NCI-H1092 treated with DMSO at 0.1 percent for 48 hours (cell line): ENCODE measurements at regions not wholly inside any gene's neighbourhood (a gene's known extent, or its start where the extent isn't known, plus 50 kb on each side); places are given as distances from the start of the nearest gene placed in this dataset.

Experiments
- DNase-seq: peaks from one replicate; lab custom pipeline; 2025; lab: John Stamatoyannopoulos, UW

DNA sequence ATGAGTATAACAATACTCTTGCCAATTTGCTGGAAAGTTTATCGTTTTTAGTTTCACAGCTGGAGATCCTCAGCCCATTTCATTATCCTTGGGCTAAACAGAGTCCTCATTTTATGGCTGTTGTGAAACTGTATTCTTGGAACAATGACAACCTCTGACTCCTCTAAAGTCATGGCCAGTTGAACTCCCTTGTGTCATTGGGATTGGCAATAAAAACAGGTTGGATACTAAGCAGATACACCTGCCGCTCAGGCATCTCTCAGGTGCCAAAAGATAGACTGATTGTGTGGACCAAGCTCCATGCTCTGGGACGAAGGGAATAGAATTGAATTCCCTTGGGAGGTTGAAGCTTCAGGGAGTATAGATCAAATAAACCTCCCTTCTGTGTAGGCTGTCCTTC is 182.2 kb downstream of the WDR11 start:
- no peak for DNase-seq

DNA sequence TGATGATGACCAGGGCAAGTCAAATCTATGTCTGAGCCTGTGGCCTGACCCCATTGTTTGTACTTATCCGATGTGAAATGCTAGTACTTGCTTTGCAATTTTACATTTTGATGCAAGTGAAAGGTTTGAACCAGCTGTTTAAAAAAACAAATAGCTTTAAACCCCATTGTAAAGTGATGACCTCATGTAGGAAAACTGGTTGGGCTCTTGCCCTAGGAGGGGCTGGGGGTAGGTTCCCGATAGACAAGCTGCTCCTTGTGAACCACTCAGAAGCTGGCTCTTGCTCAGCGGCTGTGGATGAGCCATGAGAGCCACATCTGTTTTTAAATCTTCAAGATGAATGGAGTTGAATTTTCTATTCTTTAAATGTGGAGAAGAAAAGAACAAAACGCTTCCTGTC is 185.3 kb downstream of the WDR11 start:
- DNase-seq: no peak

DNA sequence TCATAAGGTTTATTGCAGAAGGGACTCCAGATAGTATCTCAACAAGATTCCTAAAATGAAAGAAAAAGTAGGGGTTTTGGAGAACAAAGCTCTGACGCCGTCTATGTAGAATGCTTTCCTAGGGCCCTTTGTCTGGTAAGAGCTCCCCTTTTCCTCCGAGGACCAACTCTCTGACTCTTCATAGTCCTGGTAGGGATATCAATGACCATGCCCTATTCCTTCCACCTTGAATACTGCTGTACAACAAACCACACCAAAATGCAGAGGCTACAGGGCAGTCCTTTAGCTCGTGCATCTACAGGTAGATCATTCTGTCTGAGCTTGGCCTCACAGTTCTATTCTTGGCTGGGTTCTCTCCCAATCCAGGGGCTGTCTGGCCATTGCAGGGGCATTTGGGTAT is 190.3 kb downstream of the WDR11 start:
- no peak for DNase-seq

DNA sequence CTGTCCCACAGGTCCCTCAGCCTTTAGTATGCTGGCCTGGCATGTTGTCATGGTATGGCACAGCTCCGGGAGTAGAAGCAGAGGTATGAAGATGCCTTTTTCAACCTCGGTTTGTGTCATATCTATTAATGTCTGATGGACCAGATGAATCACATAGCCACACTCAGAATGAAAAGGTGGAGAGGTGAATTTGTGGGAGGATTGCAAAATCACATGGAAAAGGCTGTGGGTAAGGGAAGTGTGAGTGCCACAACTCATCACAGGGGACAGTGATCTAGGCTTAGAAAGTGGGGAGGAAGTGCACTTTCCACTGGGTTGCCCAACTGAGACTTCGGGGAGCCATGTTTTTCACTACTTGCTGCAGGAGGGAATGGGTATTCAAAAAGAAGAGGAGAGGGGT is 190.7 kb downstream of the WDR11 start:
- no peak for DNase-seq

DNA sequence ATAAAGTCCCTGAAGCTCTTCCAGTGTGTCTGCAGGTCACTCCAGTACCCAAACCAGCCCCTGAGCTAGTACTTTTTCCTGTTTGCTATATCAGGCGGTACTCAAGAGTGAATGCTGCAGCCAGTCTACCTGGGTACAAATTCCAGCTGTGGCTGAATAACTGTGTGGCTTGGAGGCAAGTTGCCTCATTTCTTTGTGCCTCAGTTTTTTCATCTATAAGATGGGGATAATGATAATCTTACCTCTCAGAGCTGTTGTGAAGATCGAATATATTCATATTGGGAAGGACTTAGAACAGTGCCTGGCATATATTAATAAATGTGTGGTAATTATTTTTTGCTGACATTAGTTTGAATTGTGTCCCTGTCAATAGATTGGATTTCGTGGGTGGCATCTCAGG is 191.2 kb downstream of the WDR11 start:
- no peak for DNase-seq

DNA sequence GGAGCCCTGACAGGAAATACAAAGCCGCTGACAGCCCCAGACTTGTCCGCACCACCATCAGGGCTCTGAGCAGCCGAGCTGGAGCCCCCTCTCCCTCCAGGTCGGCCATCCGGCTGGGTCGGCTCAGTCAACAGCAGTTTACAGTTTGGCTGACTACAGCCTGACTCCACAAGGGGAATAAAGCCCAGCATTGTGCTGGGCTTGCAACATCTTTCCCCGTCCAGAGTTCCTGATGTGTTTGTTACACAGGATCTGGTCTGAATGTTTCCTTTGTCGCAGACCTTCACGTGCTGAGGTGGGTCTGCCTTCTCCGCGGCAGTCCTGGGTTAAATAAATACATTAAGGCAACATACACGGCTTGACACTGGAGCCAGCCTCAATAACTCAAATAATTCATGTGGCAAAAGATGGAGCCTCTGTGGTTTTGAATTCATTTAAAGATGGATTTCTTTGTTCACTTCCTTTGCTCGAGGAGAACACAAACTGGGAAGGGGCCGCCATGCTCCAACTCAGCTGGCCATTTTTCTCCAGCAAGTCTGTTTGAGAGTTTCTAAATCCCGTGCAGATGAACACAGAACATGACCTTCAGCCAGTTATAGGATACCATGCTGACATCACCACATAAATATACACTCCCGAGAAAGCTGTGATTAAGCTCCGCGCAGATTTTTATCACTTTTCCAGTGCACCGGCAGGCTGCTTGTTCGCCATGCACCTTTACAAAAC is 192.1 kb downstream of the WDR11 start:
- DNase-seq: no peak

DNA sequence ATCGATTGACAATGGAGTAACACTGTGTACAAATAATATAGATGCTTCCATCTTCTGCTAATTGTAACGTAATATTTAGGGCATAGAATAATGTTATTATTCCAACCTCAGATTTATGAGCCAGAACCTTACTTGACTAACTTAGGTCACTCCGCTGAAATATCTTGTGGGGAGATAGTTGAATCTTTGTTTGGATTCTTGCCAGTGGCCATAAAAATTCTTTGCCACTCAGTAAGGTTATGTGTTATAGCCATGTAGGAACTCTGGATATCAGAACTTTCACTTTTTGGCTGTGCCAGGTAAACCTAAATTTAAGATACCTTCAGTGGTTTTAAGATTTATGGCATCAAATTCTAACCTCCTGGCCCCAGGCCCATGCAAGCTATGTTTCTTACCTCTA is 197.6 kb downstream of the WDR11 start:
- DNase-seq: no peak

DNA sequence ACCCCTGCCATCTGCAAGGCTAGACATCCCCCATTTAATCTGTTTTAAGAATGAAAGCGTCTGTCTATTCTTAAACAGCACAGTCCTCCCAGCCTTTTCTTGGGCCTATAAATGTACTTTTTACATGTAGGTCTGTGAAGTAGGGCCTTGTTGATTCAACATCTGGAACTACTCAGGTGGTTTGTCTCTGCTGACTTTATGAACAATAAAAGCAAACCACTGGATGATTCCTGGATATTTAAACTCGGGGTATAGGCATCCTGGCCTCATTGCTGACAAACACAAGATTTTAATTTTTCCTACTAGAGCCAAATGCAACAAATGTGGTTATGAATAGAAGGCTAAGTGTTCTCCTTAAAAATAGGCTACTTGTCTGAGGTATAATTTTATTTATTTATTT is 198.3 kb downstream of the WDR11 start:
- no peak for DNase-seq

DNA sequence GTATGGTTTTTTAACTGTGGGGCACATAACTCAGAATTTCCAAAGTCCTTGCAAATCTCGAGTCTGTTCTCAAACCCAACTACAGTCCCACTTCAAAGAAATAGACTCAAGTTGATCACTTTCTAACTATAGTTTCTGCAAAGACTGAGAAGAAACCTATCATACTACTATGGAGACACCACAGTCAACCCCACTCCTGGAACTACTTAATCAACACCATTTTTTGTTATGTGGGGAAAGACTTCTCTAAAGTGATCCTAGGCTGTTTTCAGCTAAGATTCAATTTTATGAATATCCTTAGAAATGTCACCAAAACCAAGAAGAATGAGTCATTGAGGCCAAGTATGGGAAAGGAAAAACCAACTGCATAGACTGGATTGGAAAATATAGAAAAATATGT is 198.8 kb downstream of the WDR11 start:
- DNase-seq: no peak

DNA sequence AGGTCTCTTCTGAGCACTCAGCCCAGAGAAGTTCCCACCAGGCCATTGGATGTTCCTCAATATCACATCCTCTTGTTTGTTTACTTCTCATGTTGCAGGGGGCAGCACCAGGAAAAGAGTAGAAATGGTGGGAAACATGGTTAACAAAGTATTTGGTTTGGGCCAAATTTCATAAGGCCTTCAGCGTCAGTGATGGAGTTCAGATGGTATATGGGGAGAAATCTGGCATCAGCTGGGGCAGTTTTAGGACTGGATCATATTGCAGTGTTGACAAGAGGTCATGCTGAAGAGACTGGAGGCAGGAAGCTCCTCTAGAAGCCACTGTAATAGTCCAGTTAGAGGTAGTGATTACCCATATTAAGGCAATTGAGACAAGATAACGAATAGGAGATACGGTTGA is 200.0 kb downstream of the WDR11 start:
- DNase-seq: no peak

DNA sequence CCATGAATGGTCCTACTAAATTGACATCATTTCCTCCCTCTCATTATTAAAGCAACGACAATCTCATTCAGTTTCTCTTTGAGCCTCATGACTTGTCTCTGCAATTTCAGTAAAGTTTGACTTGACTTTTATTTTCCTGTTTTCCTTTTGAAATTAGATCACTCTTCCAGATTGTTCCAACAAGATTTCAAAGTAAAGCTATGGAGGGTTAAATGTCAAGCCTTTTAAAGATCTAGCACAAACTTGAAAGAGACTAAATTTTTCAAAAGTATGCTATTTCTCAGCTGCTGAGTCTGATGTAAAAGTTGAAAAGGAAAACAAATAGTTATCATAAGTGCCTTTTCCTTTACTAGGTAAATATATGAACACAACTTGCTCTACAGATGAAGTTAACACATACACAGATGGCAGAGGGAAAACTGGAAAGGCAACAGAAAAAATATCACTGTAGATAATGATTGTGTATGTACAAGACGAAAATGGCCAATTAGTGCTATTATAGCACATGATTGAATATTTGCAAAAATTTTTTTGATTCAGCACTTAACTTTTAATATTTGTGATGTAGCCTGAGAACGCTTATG is 200.6 kb downstream of the WDR11 start:
- DNase-seq: no peak

DNA sequence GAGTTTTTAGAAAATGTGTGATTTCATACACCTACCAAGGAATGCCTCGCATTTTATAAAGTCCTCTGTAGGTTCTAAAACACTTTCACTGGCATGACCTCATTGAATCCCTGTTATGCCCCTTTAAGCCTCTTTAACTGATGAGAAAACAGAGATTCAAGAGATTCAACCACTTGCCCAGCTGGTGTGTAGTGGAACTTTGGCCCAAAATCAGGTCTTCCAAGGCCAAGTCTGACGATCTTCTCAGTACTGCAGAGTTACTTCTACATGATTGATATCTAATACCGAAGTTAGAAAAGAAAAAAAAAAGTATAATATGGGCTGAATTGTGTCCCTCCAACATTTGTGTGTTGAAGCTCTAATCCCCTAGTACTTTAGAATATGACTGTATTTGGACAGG is 202.0 kb downstream of the WDR11 start:
- no peak for DNase-seq

DNA sequence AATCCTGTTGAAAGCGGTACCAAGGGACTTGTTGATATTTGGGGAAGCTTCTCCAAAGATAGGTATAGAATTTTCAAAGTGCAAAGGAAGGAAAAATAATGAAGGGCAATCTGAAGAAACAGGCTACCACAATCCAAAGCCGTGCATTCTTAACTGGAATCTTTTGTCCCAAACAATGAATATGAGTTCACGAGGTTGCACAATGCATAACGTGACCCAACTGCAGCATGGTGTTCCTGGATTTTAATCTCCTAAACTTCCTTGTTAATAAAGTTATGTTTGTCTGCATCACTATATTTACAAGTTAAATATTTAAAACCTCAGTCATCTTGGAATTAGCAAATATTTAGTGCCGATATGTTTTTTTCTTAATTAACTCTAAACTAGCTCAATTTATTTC is 203.7 kb downstream of the WDR11 start:
- DNase-seq: no peak

DNA sequence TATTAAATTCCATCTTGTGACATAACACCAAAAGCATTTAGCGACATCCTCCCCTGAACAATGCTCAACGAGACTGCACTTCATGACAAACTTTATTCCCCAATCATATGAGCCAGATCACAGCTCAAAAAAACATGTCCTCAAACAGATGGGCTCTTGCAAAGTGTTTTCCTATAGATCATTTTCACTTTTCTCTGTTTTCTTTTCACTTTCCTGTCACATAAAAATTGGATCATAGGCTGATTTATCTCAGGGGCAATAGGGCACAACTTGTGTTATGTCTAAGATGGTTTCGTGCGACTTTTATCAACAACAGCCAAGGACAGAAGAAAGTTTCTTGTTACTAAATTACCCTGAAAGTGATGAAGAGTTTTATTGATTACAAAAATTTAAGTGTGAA is 206.1 kb downstream of the WDR11 start:
- no peak for DNase-seq

DNA sequence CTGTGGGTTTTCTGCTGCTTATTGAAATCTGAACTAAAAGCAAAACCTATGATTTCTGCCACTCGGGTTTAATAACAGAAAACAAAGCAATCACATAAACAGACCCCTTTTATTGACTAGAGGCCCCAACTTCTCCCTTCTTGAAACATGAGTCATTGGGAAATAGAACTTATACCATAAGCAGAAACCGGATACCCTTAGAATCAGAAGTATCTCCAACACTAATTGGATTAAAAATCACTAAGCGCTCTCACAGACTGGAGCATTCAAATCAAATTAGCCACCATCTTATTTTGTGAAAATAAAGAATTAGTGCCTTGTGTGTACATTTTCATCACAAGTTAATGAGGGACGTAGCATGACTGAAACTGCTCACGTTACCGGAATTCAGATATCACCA is 206.9 kb downstream of the WDR11 start:
- no peak for DNase-seq

DNA sequence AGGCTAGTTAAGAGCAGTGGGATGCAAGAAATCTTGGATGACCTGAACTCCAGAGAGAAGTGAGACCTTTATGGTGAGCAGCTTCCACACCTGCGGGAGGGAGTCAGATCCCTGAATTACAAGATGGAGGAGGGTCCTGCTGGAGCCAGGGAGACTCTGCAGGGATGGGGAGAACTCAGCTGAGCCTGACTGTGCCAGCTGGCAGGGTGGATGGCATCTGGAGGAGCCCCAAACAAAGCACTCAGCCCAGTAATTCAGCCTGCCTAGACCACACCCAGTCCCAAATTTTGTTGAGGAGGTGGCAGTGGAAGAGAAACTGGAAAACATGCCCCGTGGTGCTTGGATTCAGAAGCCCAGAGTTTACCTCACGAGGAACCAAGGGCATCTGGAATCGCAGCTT is 208.2 kb downstream of the WDR11 start:
- no peak for DNase-seq

DNA sequence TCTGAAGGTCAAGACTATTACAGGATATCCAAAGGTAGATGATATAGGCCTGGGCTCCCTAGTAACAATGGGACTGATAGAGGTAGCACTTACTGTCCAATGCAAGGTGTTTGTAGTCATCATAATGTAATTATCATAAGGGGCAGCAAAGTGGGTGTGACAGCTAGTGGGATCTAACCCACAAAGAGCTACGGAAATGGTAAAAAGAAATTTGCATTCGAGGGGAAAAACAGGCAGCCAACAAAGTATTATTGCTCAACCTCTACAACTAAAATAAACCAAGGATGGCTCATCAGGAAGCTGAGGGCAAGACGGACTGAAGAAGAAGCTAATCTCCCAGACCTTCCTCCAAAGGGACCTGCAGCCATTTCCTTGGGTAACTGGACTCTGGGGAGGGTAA is 211.0 kb downstream of the WDR11 start:
- DNase-seq: no peak

DNA sequence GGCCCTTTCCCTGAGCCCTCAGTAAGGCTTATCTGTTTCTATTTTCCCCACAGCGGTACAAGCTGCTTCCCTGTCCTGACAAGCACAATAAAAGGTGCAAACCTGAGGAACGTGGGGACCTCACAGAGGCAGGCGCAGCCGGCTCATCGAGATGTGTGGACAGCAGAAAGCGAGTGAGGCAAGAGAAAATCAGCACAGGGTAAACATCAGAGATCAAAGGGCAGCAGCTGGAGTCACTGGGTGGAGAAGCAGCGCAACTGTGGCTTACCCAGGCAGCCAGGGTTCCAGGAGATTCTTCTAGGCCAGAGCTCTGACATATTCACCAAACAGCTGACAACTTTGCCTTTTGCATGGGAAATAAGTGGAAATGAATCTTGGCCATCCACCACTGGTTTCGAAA is 212.6 kb downstream of the WDR11 start:
- DNase-seq: no peak

DNA sequence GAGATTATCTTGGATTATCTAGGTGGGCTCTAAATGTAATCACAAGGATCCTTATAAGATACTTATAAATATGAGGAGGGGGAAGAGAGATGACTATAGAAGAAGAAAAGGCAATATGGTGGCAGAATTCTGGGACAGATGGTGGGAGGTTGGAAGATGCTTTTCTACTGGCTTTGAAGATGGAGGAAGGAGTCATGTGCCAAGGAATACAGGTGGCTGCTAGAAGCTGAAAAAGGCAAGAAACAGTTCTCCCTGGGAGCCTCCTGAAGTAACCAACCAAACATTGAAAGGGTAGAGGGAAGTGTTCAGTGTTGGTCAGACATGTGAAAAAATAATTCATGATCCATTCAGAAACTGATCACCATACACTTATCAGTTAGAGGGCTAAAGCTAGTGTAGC is 213.3 kb downstream of the WDR11 start:
- no peak for DNase-seq

DNA sequence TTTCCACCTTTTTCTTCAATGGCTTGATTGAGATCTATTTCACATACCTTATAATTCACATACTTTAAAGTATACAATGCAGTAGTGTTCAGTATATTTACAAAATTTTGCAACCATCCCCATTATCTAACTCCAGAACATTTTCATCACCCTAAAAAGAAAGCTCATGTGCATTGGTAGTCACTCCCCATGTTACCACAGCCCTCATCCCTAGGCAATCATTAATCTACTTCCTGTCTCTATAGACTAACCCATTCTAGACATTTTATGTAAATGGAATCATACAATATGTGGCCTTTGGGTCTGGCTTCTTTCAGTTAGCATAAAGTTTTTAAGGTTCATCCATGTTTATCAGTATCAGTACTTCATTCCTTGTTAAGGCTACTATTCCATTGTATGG is 214.2 kb downstream of the WDR11 start:
- no peak for DNase-seq

DNA sequence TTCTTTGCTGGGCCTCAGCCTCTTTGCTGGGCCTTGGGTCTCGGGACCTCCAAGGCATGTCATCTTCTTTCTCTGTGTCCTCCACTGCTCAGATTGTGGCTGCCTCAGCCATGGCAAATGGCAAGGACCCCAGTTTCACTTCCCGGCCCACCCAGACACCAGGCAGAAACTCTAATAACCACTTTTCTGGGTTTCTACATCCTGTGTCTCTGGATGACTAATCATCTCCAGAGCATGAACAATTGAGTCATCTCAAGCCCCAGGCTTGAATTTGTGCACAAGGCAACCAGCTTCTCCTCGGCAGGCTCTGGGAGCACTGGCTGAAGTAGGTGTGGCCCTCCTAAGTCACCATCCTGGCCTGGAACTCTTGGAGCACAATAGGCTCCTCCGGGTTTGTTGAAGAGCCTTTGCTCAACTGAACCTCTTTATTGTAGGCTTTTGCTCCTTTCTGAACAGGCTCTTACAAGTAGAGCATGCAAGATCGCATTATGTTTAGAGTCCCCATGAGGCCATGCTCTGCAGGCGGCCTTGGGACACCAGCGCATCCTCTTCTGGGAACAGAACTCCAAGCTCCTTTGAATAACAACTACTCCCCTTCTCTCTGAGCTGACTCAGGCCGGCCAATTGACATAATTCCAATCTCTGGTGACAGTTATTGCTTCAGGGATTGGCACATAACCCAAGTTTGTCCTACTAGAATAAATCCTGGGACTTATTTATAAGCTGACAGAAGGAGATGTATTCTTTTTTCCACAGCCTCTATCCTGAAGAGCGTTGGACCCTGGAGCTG is 218.1 kb downstream of the WDR11 start:
- no peak for DNase-seq

DNA sequence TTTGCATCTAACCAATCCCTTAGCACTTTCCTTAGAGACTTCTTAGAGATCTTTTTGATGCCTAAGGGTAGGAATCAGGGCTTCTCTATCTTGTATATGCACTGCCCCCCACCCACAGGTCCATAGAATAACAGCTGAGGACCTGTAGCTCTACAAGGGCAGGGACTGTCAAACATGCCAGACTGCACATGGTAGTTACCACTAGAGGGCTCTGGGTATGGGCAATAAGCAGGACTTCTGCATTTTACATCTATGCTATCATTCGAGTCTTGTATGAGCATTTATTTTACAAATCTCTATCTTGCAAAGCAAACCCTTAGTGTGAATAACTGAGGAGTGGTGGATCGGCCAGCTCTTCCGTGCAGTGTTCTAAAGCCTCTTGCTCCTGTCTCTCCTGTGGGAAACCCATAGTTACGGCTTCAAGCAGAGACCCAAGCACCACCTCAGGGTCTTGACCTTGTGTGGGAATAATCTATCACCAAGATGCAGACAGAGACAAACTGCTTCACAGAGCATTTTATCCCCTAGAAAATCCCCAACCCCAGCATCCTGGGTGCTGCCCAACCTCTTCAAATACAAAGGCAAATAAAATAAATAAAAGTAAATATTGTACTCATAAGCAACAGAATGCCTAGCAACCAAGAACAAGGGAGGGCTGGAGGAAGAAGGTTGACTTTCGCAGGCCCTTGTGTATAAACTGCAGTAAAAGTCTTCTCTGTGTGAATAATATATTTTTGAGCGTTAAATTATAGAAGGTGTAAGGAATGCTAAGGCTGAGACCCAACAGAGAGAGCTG is 219.3 kb downstream of the WDR11 start:
- DNase-seq: no peak

DNA sequence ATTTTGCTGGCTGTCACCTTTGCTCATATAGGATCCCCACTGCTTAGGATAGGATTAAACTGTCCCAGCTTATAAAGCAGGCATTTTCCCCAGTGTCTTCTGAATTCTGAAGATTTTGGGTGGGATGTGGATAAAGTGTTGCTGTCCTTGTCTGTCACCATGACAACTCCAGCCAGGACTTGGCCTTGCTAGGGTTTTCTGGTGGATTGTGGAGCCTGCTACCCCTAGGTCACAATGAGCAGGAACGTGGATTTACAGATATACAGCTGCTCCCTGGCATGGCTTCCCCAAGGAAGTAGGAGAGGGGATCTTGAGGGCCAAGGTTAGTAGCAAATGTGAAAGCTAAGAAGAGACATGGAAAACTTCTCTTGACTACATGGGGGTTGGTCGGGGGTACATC is 220.7 kb downstream of the WDR11 start:
- no peak for DNase-seq
